ENCODE measurements at regions not wholly inside any gene's neighbourhood (a gene's known extent, or its start where the extent isn't known, plus 50 kb on each side); places are given as distances from the start of the nearest gene placed in this dataset.

- TF ChIP-seq CTCF (IDR thresholded peaks at IDR 0.05) (no peak), POLR2AphosphoS5 (IDR thresholded peaks at IDR 0.05) (no peak), POLR2A (IDR thresholded peaks at IDR 0.05) (no peak)
These were observed 614.4 kb downstream of the LIG4 start for GRCh38 chr13:107600971-107601370.

Measured in breast epithelium (tissue), 3 donors.